ENCODE measurements at regions not wholly inside any gene's neighbourhood (a gene's known extent, or its start where the extent isn't known, plus 50 kb on each side); places are given as distances from the start of the nearest gene placed in this dataset.

GRCh38 chr7:50962962-50963374, 180.3 kb upstream of the GRB10 start:
- Histone ChIP-seq H3K9me3 (ENCODE audit: control insufficient read depth, low read depth, low read length) (peaks cover 17% of the 10 kb centered on the region), H3K4me3 (ENCODE audit: low read length) (no peak overlapping the region), H3K9ac (ENCODE audit: low read length) (no peak overlapping the region), H3K36me3 (ENCODE audit: control insufficient read depth, low read depth, low read length) (no peaks in the 10 kb centered on the region), H3K27ac (ENCODE audit: low read length) (no peak overlapping the region), H3K27me3 (ENCODE audit: control insufficient read depth, insufficient read depth, low read length) (peaks cover 26% of the 10 kb centered on the region), H3K4me1 (ENCODE audit: control insufficient read depth, low read depth, low read length) (peaks cover 4% of the 10 kb centered on the region)

- peaks cover 4% of the 10 kb centered on the region for H3K4me1 ChIP-seq (ENCODE audit: control insufficient read depth, low read depth, low read length)
These were observed 179.7 kb upstream of the GRB10 start for GRCh38 chr7:50962281-50962883.

GRCh38 chr7:50960621-50961310, 178.1 kb upstream of the GRB10 start:
- Histone ChIP-seq H3K27me3 (ENCODE audit: control insufficient read depth, insufficient read depth, low read length) (peaks cover 48% of the 10 kb centered on the region), H3K36me3 (ENCODE audit: control insufficient read depth, low read depth, low read length) (no peaks in the 10 kb centered on the region), H3K27ac (ENCODE audit: low read length) (no peak overlapping the region)

More at GRCh38 chr7:50962281-50962883, 179.7 kb upstream of the GRB10 start:
- Histone ChIP-seq H3K36me3 (ENCODE audit: control insufficient read depth, low read depth, low read length) (no peaks in the 10 kb centered on the region), H3K9me3 (ENCODE audit: control insufficient read depth, low read depth, low read length) (peaks cover 11% of the 10 kb centered on the region), H3K27ac (ENCODE audit: low read length) (no peak overlapping the region), H3K27me3 (ENCODE audit: control insufficient read depth, insufficient read depth, low read length) (peaks cover 32% of the 10 kb centered on the region), H3K9ac (ENCODE audit: low read length) (no peak overlapping the region), H3K4me3 (ENCODE audit: low read length) (no peak overlapping the region)

GRCh38 chr7:50959991-50960390, 177.3 kb upstream of the GRB10 start:
- Histone ChIP-seq H3K36me3 (ENCODE audit: control insufficient read depth, low read depth, low read length) (no peaks in the 10 kb centered on the region), H3K4me1 (ENCODE audit: control insufficient read depth, low read depth, low read length) (peaks cover 4% of the 10 kb centered on the region), H3K9ac (ENCODE audit: low read length) (no peak overlapping the region), H3K9me3 (ENCODE audit: control insufficient read depth, low read depth, low read length) (no peaks in the 10 kb centered on the region), H3K27ac (ENCODE audit: low read length) (no peak overlapping the region), H3K4me3 (ENCODE audit: low read length) (no peak overlapping the region), H3K27me3 (ENCODE audit: control insufficient read depth, insufficient read depth, low read length) (peaks cover 56% of the 10 kb centered on the region)

More at GRCh38 chr7:50960621-50961310, 178.1 kb upstream of the GRB10 start:
- Histone ChIP-seq H3K9me3 (ENCODE audit: control insufficient read depth, low read depth, low read length) (peaks cover 2% of the 10 kb centered on the region), H3K4me1 (ENCODE audit: control insufficient read depth, low read depth, low read length) (peaks cover 4% of the 10 kb centered on the region), H3K9ac (ENCODE audit: low read length) (no peak overlapping the region), H3K4me3 (ENCODE audit: low read length) (no peak overlapping the region)

- Histone ChIP-seq H3K27me3 (ENCODE audit: control insufficient read depth, insufficient read depth, low read length) (peaks cover 60% of the 10 kb centered on the region), H3K9me3 (ENCODE audit: control insufficient read depth, low read depth, low read length) (no peaks in the 10 kb centered on the region), H3K4me3 (ENCODE audit: low read length) (no peak overlapping the region), H3K27ac (ENCODE audit: low read length) (no peak overlapping the region), H3K36me3 (ENCODE audit: control insufficient read depth, low read depth, low read length) (no peaks in the 10 kb centered on the region), H3K9ac (ENCODE audit: low read length) (no peak overlapping the region), H3K4me1 (ENCODE audit: control insufficient read depth, low read depth, low read length) (peaks cover 4% of the 10 kb centered on the region)
These were observed 176.9 kb upstream of the GRB10 start for GRCh38 chr7:50959560-50959959.

GRCh38 chr7:50957855-50958254, 175.2 kb upstream of the GRB10 start:
- no peak overlapping the region for H3K4me3 ChIP-seq (ENCODE audit: low read length)
- no peak overlapping the region for H3K9ac ChIP-seq (ENCODE audit: low read length)
- H3K4me1 ChIP-seq (ENCODE audit: control insufficient read depth, low read depth, low read length): no peaks in the 10 kb centered on the region
- H3K9me3 ChIP-seq (ENCODE audit: control insufficient read depth, low read depth, low read length): no peaks in the 10 kb centered on the region
- no peak overlapping the region for H3K27ac ChIP-seq (ENCODE audit: low read length)
- peaks cover 69% of the 10 kb centered on the region for H3K27me3 ChIP-seq (ENCODE audit: control insufficient read depth, insufficient read depth, low read length)
- H3K36me3 ChIP-seq (ENCODE audit: control insufficient read depth, low read depth, low read length): no peaks in the 10 kb centered on the region

GRCh38 chr7:50957431-50957830, 174.7 kb upstream of the GRB10 start:
- H3K27ac ChIP-seq (ENCODE audit: low read length): no peak overlapping the region
- no peaks in the 10 kb centered on the region for H3K4me1 ChIP-seq (ENCODE audit: control insufficient read depth, low read depth, low read length)
- H3K9ac ChIP-seq (ENCODE audit: low read length): no peak overlapping the region
- H3K4me3 ChIP-seq (ENCODE audit: low read length): no peak overlapping the region
- peaks cover 69% of the 10 kb centered on the region for H3K27me3 ChIP-seq (ENCODE audit: control insufficient read depth, insufficient read depth, low read length)
- no peaks in the 10 kb centered on the region for H3K36me3 ChIP-seq (ENCODE audit: control insufficient read depth, low read depth, low read length)
- no peaks in the 10 kb centered on the region for H3K9me3 ChIP-seq (ENCODE audit: control insufficient read depth, low read depth, low read length)

GRCh38 chr7:50956522-50957155, 173.9 kb upstream of the GRB10 start:
- H3K9ac ChIP-seq (ENCODE audit: low read length): no peak overlapping the region

GRCh38 chr7:50954716-50955115, 172.0 kb upstream of the GRB10 start:
- Histone ChIP-seq H3K4me1 (ENCODE audit: control insufficient read depth, low read depth, low read length) (no peaks in the 10 kb centered on the region), H3K9ac (ENCODE audit: low read length) (no peak overlapping the region), H3K36me3 (ENCODE audit: control insufficient read depth, low read depth, low read length) (no peaks in the 10 kb centered on the region), H3K27me3 (ENCODE audit: control insufficient read depth, insufficient read depth, low read length) (peaks cover 60% of the 10 kb centered on the region), H3K27ac (ENCODE audit: low read length) (no peak overlapping the region), H3K9me3 (ENCODE audit: control insufficient read depth, low read depth, low read length) (no peaks in the 10 kb centered on the region), H3K4me3 (ENCODE audit: low read length) (no peak overlapping the region)

More at GRCh38 chr7:50956522-50957155, 173.9 kb upstream of the GRB10 start:
- Histone ChIP-seq H3K27me3 (ENCODE audit: control insufficient read depth, insufficient read depth, low read length) (peaks cover 69% of the 10 kb centered on the region), H3K4me3 (ENCODE audit: low read length) (no peak overlapping the region), H3K27ac (ENCODE audit: low read length) (no peak overlapping the region), H3K4me1 (ENCODE audit: control insufficient read depth, low read depth, low read length) (no peaks in the 10 kb centered on the region), H3K36me3 (ENCODE audit: control insufficient read depth, low read depth, low read length) (no peaks in the 10 kb centered on the region), H3K9me3 (ENCODE audit: control insufficient read depth, low read depth, low read length) (no peaks in the 10 kb centered on the region)

- H3K27me3 ChIP-seq (ENCODE audit: control insufficient read depth, insufficient read depth, low read length): peaks cover 55% of the 10 kb centered on the region
- no peaks in the 10 kb centered on the region for H3K9me3 ChIP-seq (ENCODE audit: control insufficient read depth, low read depth, low read length)
- no peaks in the 10 kb centered on the region for H3K4me1 ChIP-seq (ENCODE audit: control insufficient read depth, low read depth, low read length)
- no peaks in the 10 kb centered on the region for H3K36me3 ChIP-seq (ENCODE audit: control insufficient read depth, low read depth, low read length)
- no peak overlapping the region for H3K4me3 ChIP-seq (ENCODE audit: low read length)
- H3K27ac ChIP-seq (ENCODE audit: low read length): no peak overlapping the region
- H3K9ac ChIP-seq (ENCODE audit: low read length): no peak overlapping the region
These were observed 171.5 kb upstream of the GRB10 start for GRCh38 chr7:50954245-50954644.

GRCh38 chr7:50953820-50954219, 171.1 kb upstream of the GRB10 start:
- Histone ChIP-seq H3K27ac (ENCODE audit: low read length) (no peak overlapping the region), H3K9me3 (ENCODE audit: control insufficient read depth, low read depth, low read length) (no peaks in the 10 kb centered on the region), H3K9ac (ENCODE audit: low read length) (no peak overlapping the region), H3K27me3 (ENCODE audit: control insufficient read depth, insufficient read depth, low read length) (peaks cover 51% of the 10 kb centered on the region), H3K4me3 (ENCODE audit: low read length) (no peak overlapping the region), H3K36me3 (ENCODE audit: control insufficient read depth, low read depth, low read length) (no peaks in the 10 kb centered on the region), H3K4me1 (ENCODE audit: control insufficient read depth, low read depth, low read length) (no peaks in the 10 kb centered on the region)
